Fibroblast of the conjunctiva (primary cell): ENCODE measurements at regions not wholly inside any gene's neighbourhood (a gene's known extent, or its start where the extent isn't known, plus 50 kb on each side); places are given as distances from the start of the nearest gene placed in this dataset.
"Not testable (repeated sequence)": the region's sequence is repeated elsewhere in the genome, so short reads cannot be mapped to it uniquely, and the experiment has no call there.

Experiments
- DNase-seq: peaks from one replicate; pipeline ENCODE4 v3.0.0-alpha.2; 2010; ENCODE audit warnings: low read depth

DNA sequence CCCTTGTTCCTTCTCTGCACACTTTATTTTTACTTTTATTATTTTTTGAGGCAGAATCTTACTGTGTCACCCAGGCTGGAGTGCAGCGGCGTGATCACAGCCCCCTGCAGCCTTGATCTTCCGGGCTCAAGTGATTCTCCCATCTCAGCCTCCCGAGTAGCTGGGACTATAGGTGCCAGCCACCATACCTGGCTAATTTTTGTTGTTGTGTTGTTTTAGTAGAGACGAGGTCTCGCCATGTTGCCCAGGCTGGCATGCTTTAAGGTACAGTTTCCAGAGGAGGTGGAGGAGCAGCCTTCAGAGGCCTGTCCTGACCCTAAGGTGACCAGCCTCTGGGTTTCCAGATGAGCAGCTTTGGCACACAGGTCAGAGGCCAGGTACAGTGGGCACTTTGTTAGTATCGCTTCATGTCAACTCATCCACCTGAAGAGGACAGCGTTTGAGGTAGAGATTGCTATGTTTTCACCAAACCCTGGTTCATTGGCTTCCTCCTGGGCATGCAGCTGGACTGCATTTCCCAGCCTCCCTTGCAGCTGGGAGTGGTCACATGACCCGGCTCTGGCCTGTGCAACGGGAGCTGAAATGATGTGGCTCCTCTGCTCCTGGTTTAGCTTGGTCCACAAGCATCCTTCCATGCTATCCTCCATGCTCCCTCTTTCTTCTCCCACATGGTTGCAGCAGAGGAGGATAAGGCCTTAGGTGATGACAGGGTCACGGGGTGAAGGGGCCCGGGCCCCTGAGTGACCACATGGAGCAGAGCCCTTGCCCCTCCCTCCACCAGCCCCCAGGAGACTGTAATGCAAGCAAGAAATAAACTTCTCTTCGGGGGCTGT, 139.3 kb upstream of the IER5L start:
- no peak for DNase-seq

DNA sequence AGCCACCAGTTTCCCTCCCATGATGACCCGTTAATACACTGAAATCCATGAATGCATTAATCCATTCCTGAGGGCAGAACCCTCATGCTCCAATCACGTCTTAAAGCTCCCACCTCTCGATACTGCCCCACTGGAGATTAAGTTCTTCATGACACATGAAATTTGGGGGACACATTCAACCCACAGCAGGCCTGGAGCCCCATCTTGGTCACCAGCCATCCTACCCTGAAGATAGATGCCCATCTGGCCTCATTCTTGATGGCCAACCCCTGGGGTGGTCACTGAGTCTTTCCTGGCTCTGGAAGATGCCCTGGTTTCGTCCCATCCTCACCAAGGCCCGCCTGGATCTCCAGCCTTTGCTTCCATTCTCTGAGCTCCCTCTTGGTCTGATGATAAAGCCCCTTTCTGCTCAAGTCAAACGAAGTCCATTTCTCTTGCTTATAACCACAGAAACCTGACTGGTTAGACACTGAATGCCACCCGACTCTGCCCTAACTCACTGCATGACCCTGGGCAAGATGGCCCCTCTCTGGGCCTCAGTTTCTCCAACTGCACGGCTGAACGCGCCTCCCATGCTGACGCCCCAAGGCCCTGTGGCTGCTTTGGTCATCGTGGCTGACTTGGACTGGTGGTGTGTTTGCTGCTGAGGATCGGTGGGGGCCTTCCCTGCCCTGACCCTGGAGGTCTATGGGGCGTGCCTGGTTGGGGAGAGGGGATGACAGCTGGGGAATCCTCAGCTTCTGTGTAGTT, 138.4 kb upstream of the IER5L start:
- DNase-seq: no peak

DNA sequence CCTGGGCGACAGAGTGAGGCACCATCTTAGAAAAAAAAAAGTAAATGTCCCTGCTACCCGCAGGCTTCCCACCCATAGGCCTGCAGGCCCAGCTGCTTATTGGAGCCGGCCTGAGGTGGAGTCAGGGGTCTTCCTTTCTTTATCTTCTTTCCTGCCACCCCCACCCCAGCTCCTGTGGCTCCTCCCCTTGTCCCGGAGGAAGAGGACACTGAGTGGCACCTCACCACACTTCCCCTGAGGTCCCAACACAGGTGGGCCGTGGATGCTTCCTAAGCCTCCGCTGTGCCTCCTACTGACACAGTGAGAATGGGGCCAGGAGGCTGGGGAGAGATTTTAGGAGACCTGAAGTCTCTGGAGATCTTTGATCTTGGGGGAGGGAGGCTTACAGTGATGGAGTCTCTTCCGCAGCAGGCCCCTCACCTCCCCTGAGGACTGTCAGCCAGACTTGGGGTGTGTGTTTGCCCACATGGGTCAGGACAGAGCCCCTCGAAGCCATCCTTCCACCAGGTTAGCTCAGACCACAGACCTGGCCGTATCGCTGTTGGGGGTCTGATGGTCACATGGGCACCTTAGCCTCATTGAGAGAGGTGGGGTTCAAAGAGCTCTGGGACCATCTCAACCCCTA, 135.4 kb upstream of the IER5L start:
- DNase-seq: no peak

DNA sequence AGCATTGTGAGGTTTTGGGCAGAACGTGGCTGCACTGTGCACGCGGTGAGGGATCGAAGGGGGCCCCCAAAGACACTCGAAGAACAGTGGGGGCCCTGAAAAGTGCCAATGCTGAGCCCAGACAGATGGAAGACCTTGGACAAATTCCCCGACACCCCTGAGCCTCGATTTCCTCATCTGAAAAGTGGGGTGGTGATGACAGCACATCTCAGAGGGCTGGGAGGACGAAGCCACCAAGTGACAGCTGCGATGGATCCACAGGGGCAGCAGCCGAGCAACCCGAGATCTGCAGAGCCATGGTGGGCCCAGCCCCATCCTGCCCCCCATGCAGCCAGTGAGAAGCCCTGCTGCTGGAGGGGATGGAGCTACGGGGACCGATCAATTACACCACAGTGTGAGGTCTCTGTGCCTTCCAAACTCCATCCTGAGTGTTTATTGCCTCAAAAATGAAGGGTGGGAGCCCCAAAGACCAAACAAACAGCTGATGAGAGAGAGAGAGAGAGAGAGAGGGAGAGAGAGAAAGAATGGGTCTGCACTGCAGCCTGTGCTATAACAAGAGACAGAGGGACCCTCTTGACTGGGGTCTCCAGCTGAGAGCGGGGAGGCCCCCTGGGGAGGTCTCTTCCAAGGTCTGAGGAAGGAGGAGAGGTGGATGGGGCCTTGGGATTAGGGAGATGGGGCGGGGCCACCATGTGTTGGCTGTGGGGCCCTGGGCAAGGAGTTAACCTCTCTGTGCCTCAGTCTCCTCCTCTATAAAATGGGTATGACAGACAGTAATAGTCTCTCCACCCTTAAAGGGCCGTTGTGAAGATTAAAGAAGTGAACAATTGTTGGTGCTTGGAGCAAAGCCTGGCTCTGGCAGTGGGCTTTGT, 134.4 kb upstream of the IER5L start:
- DNase-seq: no peak

DNA sequence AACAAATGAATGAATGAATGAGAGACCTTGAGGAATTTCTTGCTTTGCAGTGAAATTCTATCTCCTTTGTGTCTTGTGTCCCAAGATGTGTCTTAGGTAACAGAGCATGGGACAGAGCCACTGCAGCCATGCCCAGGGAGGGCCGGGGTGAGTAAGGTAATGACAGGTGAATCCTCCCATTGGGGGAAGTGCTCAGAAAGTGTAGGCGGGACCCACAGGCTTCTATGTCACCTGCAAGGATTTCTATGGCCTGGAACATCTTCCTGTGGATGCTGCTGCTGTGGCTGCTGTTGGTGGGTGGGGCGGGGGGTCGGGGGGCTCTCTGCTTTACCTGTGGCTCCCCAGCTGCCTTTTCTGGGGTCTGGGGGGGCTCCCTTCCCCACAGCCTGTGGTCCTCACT, 133.6 kb upstream of the IER5L start:
- no peak for DNase-seq

DNA sequence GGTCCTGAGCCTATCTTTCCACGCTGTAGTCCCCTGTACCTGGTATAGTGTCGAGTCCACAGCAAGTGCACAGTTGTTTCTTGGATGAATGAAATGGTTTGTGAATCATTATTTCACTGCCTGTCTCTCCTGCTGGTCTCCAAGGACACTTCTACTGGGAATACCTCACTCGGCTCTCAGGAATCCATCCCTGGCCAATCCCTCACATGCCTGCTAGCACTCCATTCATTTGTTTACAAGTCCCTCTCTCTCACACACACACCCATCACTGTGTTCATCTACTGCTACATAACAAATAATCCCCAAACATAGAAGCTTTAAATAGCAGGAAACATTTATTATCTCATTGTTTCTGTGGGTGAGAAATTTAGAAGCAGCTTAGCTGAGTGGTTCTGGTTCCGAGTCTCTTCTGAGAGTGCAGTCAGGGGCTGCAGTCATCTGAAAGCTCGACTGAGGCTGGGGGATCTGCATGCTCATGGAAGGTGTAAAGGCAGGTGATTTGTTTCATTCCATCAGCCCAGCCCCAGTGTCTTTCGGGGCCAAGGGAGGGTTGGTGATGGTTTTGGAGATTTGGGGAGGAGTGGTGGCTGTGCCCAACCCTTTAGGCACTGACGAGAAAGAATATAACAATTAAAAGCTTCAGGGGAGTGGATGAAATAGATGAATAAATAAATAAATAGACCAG, 132.7 kb upstream of the IER5L start:
- no peak for DNase-seq

DNA sequence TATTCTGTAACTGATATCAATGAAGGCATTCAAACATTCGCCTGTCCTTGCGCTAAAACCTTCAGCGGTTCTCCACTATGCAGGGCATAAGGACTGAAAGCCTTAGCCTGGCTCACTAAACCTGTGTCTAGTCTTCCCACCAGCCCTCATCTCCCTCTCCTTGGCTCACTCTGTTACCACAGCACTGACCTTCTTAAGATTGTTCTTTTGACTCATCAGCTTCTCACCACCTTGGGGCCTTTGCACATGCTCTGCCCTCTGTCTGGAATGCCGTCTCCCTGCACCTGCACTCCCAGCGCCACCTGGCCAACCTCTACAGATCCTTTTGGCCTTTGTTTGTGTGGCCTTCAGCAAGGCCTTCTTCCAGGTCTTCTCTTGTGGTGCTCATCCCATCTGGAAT, 131.8 kb upstream of the IER5L start:
- DNase-seq: no peak

DNA sequence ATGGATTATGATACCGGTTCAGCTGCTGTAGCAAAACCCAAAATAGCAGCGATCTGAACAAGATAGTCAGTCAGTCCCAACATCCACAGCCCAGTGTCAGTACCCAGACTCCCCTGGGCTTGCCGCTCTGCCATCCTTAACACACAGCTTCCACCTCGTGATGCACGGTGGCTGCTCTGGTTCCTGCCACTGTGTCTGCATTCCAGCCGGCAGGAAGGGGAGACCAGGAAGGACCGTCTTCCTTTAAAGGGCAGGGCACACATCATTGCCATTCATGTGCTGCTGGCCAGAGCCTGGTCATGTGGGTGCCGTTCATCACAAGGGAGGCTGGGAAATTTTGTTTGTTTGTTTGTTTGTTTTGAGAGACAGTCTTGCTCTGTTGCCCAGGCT, 131.0 kb upstream of the IER5L start:
- no peak for DNase-seq

DNA sequence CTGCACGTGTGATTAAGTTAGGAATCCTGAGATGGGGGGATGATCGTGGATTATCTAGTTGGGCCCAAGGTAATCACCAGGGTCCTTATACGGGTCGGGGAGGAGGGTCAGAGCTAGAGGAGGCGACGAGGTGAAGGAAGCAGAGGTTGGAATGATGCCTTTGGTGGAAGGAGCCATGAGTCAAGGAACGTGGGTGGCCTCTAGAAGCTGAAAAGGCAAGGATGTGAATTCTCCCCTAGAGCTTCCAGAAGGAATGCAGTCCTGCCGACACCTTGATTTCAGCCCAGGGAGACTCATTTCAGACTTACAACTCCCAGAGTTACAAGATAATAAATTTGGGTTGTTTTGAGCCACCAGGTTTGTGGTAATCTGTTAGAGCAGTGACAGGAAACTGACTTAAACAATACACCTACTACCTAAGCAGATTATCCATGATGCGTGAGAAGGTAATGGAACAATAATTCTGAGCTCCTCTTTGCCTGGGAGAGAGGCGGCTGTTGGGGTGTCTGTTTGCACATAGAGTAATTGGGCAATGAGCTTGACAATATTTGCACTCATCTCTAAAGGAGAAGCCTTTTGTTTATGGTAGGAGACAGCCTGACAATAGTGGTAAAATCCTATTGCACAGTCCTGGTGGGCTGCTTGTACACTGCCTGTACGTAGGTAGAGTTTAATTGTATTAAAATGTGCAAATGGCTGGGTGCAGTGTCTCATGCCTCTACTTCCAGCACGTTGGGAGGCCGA, 129.3 kb upstream of the IER5L start:
- no peak for DNase-seq

DNA sequence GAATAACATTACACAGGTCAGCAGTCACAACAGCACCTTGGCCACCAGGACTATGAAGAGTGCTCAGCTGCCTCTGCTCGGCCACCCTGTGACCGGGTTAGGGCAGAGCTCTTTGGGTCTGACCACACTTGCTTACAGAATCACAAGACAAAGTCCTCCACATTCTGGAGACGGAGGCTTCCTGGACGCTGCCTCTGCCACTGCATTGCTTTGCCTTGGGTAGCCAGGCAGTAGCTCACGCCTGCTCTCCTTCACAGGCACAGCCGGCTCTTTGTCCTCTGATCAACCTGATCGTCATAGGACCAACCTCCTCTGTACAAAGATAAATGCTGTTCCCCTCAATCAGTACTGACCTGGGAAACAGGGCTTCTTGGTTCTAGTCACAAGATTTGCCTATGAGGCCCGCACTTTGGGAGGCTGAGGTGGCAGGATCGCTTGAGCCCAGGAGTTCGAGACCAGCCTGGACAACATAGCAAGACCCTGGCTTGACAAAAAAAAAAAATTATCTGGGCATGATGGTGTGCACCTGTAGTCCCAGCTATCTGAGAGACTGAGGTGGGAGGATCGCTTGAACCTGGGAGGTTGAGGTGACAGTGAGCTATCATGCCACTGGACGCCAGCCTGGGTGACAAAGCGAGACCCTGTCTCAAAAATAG, 128.4 kb upstream of the IER5L start:
- DNase-seq: no peak

DNA sequence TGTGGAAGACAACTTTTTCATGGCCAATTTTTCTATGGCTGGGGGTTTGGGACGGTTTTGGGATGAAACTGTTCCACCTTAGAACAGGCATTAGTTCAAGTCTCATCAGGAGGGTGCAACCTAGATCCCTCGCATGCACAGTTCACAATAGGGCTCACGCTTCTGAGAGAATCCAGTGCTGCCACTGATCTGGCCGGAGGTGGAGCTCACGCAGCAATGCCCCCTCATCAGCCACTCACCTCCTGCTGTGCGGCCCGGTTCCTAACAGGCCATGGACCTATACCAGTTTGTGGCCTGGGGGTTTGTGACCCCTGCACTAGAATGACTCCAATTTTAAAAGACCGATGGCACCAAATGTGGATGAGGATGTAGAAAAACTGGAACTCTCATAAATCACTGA, 127.2 kb upstream of the IER5L start:
- no peak for DNase-seq

DNA sequence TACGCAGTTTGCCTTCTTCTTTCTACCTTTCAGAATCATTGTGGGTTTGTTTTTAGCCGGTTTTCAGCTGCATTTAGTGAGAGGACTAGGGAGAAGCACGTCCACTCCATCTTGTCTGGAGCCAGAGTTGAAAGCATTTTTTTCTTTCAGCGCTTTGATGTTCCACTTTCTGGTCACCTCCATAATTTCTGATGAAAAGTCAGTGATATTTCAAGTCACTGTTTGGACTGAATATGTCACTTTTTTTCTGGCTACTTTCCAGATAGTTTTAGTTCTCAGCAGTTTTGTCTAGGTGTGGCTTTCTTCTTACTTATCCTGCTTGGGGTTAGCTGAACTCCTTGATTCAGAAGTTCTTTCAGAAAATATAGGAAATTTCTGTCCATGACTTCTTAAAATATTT, 123.9 kb upstream of the IER5L start:
- no peak for DNase-seq

DNA sequence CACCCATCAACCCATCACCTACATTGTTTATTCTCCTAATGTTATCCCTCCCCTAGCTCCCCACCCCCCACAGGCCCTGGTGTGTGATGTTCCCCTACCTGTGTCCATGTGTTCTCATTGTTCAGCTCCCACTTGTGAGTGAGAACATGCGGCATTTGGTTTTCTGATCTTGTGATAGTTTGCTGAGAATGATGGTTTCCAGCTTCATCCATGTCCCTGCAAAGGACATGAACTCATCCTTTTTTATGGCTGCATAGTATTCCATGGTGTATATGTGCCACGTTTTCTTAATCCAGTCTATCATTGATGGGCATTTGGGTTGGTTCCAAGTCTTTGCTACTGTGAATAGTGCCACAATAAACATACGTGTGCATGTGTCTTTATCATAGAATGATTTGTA, 118.1 kb upstream of the IER5L start:
- not testable (repeated sequence) for DNase-seq

DNA sequence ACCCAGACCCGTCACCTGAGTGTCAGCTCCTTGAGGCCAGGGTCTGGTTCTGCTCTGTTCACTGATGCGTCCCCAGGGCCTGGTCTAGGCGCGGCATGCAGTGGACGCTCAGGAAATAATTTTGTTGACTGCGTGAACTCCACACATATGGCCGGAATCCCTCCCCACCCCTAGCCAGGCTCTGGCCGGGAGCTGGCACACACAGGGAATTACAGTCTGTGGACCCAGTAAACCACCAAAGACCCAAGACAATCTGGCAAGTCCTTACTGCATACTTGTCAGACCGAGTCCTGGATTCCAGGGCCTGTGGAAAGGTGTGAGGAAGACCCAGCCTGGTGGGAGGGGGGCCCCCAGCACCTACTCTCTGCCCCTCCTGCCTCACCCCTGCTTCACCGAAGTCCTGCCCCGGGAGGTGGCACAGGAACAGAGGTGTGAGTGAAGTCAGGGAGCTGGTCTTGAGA, 113.0 kb upstream of the IER5L start:
- no peak for DNase-seq

DNA sequence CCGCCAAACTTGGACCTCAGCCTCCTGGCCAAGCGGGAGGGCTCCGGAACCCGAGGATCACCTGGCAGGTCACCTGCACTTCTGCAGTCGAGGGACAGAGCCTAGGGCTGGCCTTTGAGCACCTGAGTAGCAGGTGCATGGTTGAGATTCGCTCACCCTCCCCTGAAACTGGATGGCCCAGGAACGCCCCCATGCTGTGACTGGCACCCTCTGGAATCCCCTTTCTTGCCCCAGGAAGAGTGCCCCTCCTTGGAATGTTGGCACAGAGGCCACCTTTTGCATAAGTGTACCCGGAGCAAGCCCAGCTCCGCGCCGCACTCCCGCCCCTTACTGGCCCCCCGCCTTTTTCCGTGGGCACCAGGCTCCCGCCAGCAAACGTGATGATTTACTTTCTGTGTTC, 112.5 kb upstream of the IER5L start:
- no peak for DNase-seq

DNA sequence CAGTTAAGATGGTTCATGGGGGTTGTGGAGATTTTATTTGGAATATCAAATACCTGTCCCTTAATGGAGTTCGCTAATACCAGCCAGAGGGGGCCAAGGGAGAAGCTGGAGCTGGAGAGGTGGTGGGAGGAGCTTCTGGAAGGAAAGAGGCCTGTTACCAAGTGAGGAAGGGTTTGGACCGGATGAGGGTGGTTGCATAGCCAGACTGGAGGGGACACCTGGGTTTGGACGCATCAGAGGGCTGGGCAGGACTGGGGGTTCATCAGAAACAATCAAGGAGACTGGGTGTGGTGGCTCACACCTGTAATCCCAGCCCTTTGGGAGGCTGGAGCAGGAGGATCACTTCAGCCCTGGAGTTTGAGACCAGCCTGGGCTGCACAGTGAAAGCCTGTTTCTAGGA, 111.8 kb upstream of the IER5L start:
- no peak for DNase-seq

DNA sequence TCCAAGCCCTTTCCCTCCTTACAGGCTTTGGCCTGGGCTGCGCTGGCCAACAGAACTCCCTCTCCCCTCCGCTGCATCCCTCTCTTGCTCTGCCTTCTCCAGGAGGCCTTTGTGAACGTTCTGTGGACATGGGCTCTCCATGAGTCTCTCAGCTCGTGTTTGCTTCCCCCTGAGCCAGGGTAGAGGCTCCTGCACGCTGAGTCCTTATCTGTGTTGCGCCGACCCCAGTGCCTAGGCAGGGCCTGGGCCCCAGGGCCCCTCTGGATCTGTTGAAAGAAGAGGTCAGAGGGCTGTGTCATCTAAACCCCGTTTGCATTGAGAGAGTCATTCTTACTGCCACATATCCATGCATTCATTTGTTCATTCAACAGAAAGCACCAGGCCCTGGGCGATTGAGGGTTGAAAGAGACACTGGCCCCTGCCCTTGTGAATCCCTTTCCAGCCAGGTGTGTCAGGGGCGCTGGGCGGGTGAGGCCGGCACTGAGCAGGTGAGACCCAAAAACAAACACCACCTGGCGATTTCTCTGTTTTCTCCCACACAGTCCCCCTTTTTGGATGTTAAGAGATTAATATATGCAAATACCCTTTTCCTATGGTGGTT, 111.2 kb upstream of the IER5L start:
- no peak for DNase-seq

DNA sequence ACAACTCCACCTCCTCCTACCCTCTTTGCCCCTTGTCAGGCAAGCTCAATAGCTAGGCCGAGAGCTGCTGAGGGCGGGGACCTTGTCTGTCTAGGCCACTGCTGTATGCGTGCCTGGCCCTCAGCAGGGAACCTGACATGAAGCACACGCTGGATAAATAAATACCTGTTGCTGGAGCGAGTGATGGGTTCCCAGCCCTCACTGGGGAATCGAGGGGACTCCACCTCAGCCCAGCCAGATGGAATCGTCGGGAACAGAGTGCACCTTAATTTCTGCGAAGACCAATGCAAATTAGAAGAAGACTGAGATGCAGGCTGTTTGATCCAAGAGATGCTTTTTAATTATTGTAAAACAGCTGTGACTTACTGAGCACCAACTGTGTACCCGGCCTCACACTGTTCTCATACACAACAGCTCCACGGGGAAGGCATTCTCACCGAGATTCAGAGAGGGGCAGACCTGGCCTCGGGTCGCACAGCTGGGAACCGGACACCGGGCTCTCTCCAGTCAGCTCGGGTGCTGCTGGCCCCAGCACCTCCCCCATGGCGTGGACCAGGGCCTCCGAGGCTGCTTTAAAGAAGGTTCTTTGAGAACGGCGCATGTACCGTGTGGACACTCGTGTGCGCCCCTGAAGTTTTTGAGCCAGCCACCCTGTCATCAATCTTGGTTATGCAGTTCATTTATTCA, 109.7 kb upstream of the IER5L start:
- DNase-seq: no peak
